ENCODE measurements at regions not wholly inside any gene's neighbourhood (a gene's known extent, or its start where the extent isn't known, plus 50 kb on each side); places are given as distances from the start of the nearest gene placed in this dataset.

GRCh38 chr11:93959663-93960062, 61.5 kb upstream of the HEPHL1 start:
- TF ChIP-seq, protein P1, sequence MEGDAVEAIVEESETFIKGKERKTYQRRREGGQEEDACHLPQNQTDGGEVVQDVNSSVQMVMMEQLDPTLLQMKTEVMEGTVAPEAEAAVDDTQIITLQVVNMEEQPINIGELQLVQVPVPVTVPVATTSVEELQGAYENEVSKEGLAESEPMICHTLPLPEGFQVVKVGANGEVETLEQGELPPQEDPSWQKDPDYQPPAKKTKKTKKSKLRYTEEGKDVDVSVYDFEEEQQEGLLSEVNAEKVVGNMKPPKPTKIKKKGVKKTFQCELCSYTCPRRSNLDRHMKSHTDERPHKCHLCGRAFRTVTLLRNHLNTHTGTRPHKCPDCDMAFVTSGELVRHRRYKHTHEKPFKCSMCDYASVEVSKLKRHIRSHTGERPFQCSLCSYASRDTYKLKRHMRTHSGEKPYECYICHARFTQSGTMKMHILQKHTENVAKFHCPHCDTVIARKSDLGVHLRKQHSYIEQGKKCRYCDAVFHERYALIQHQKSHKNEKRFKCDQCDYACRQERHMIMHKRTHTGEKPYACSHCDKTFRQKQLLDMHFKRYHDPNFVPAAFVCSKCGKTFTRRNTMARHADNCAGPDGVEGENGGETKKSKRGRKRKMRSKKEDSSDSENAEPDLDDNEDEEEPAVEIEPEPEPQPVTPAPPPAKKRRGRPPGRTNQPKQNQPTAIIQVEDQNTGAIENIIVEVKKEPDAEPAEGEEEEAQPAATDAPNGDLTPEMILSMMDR (IDR thresholded peaks at IDR 0.05; ENCODE audit: low read depth, low read length) = no peak

GRCh38 chr11:93963072-93963471, 58.1 kb upstream of the HEPHL1 start:
- TF ChIP-seq, protein P1 (IDR thresholded peaks at IDR 0.05; ENCODE audit: low read depth, low read length) = no peak
- no peak for DNase-seq (ENCODE audit: extremely low read depth, low read depth)

More at GRCh38 chr11:93959663-93960062, 61.5 kb upstream of the HEPHL1 start:
- no peak for DNase-seq (ENCODE audit: extremely low read depth, low read depth)

DNA sequence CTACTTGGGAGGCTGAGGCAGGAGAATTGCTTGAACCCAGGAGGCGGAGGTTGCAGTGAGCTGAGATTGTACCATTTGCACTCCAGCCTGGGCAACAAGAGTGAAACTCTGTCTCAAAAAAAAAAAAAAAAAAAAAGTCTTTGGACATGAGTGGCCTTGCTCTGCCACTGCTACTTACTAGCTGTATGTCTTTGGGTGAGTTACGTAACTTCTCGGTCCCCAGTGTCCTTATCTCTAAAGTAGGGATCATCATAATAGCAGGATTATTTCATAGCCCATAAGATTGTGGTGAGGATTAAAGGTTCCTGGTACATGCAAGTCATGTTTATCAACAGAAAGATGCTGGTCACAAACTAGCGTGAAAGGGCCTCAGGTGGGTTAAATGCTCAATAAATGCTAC, 53.9 kb upstream of the HEPHL1 start:
- TF ChIP-seq, protein P1 (IDR thresholded peaks at IDR 0.05; ENCODE audit: low read depth, low read length) = no peak
- no peak for DNase-seq (ENCODE audit: extremely low read depth, low read depth)

DNA sequence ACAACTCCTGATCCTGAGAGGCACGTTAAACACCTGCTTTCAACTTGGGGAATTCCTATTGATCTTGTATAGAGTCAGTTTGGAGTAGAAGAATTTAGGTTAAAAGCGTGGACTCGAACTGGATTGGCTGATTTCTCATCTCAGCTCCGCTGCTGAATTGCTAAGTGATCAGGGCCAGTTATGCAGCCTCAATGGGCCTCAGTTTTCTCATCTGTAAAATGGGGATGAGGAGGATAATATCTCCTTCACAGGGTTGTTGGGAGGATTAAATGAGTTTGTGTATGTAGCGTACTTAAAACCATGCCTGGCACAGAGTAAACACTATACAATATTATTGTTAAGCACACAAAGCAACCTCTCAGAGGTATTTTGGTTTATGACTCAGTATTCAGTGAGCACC, 53.2 kb upstream of the HEPHL1 start:
- TF ChIP-seq, protein P1 (IDR thresholded peaks at IDR 0.05; ENCODE audit: low read depth, low read length) = no peak

GRCh38 chr11:93969925-93970922, 50.9 kb upstream of the HEPHL1 start:
- TF ChIP-seq, protein P1 (IDR thresholded peaks at IDR 0.05; ENCODE audit: low read depth, low read length) = no peak
- DNase-seq (ENCODE audit: extremely low read depth, low read depth) = no peak

More for the DNA sequence above, 53.2 kb upstream of the HEPHL1 start:
- no peak for DNase-seq (ENCODE audit: extremely low read depth, low read depth)

All from AG09319 (cell line).